H1 (cell line): ENCODE measurements at regions not wholly inside any gene's neighbourhood (a gene's known extent, or its start where the extent isn't known, plus 50 kb on each side); places are given as distances from the start of the nearest gene placed in this dataset.

Source experiments
- CTCF ChIA-PET: fragments of 300-600 bp; sonication (Branson Sonifier 250); formaldehyde crosslinking; loops from one replicate; lab custom pipeline; 2021; ENCODE audit not compliant: partially characterized antibody; lab: Charles Lee
- POLR2A ChIA-PET: fragments of 300-600 bp; sonication (Branson Sonifier 250); formaldehyde crosslinking; loops from one replicate; lab custom pipeline; 2021; ENCODE audit warnings: inconsistent platforms; ENCODE audit not compliant: partially characterized antibody; lab: Charles Lee
- DNase-seq, 2 experiments: peaks; one replicate each; pipeline versions ENCODE4 v3.0.0 to v3.0.0-alpha.2; 2010 to 2022; ENCODE audit warnings: low spot score in 2 of 2, low read depth in 1 of 2, mixed read lengths in 1 of 2
- FAIRE-seq: peaks from 2 replicates; lab custom pipeline; 2011; peaks lifted over from hg19 to GRCh38; lab: Jason Lieb, UNC
- H2AFZ ChIP-seq: 2 replicates; pipeline ENCODE4 v1.8.1; 2012; ENCODE audit warnings: low read length, inconsistent platforms
- H2AK5ac ChIP-seq: 2 replicates; pipeline ENCODE4 v1.6.1; 2013; ENCODE audit warnings: low read depth, low read length
- H2BK120ac ChIP-seq: replicated peaks from 2 replicates; pipeline ENCODE3; 2013; ENCODE audit warnings: low read depth, low read length, inconsistent platforms
- H2BK12ac ChIP-seq: 2 replicates; pipeline ENCODE4 v1.6.1; 2013; ENCODE audit warnings: low read depth, low read length
- H2BK15ac ChIP-seq: 2 replicates; pipeline ENCODE4 v1.6.1; 2013; ENCODE audit warnings: low read length
- H2BK20ac ChIP-seq: 2 replicates; pipeline ENCODE4 v1.6.1; 2013; ENCODE audit warnings: low read length
- H2BK5ac ChIP-seq: 2 replicates; pipeline ENCODE4 v1.6.1; 2013; ENCODE audit warnings: low read depth, low read length
- H3K14ac ChIP-seq: 2 replicates; pipeline ENCODE4 v1.6.1; 2013; ENCODE audit warnings: inconsistent platforms; ENCODE audit not compliant: insufficient read length
- H3K18ac ChIP-seq: 2 replicates; pipeline ENCODE4 v1.6.1; 2013; ENCODE audit warnings: low read length; ENCODE audit errors: extremely low read depth
- H3K23ac ChIP-seq: 2 replicates; pipeline ENCODE4 v1.6.1; 2013; ENCODE audit warnings: inconsistent platforms; ENCODE audit not compliant: insufficient read length
- H3K23me2 ChIP-seq: 2 replicates; pipeline ENCODE4 v1.6.1; 2013; ENCODE audit warnings: low read depth, low read length
- H3K27ac ChIP-seq: 2 replicates; pipeline ENCODE4 v1.6.1; 2011; ENCODE audit warnings: low read depth, low read length, inconsistent platforms
- H3K27me3 ChIP-seq, 4 experiments: replicated peaks in 1 of 4; 1 replicate in 1 of 4; 2 replicates in 3 of 4; pipeline versions ENCODE4 v1.6.1 to v1.8.1; 2011 to 2013; ENCODE audit warnings: low read length in 3 of 4, mild to moderate bottlenecking in 3 of 4, inconsistent platforms in 2 of 4, mixed read lengths in 2 of 4, moderate library complexity in 1 of 4; ENCODE audit not compliant: control insufficient read depth in 3 of 4, insufficient read depth in 3 of 4; ENCODE audit errors: extremely low read depth in 1 of 4
- H3K36me3 ChIP-seq, 4 experiments: 2 replicates each; pipeline versions ENCODE4 v1.6.1 to v1.8.1; 2011 to 2013; ENCODE audit warnings: mild to moderate bottlenecking in 4 of 4, low read length in 3 of 4, moderate library complexity in 2 of 4, control low read depth in 1 of 4, inconsistent platforms in 1 of 4; ENCODE audit not compliant: insufficient read depth in 4 of 4, control insufficient read depth in 2 of 4
- H3K4ac ChIP-seq: replicated peaks from 2 replicates; pipeline ENCODE3; 2013; ENCODE audit warnings: low read length, low read depth, mixed read lengths, inconsistent platforms; ENCODE audit not compliant: insufficient read length
- H3K4me1 ChIP-seq, 4 experiments: replicated peaks in 1 of 4; 1 replicate in 1 of 4; 2 replicates in 3 of 4; pipeline versions ENCODE4 v1.6.1 to v1.8.1; 2011 to 2013; ENCODE audit warnings: low read length in 3 of 4, inconsistent platforms in 2 of 4, mixed read lengths in 1 of 4; ENCODE audit not compliant: insufficient read depth in 4 of 4, control insufficient read depth in 3 of 4
- H3K4me2 ChIP-seq, 2 experiments: 2 replicates each; pipeline versions ENCODE4 v1.6.1 to v1.8.1; 2011 to 2013; ENCODE audit warnings: low read depth in 2 of 2, low read length in 2 of 2, control low read depth in 1 of 2, inconsistent platforms in 1 of 2, mild to moderate bottlenecking in 1 of 2; ENCODE audit not compliant: insufficient read depth in 1 of 2
- H3K4me3 ChIP-seq, 4 experiments: fragments of 200-600, 300-600 bp in 1 of 4; sonication (generic), shearing (Covaris generic), sonication (Bioruptor Twin) in 1 of 4; 2 replicates each; pipeline versions ENCODE4 v1.5.1 to v1.8.1; 2011 to 2016; ENCODE audit warnings: low read length in 4 of 4, low read depth in 3 of 4, control low read depth in 2 of 4, inconsistent platforms in 2 of 4, mild to moderate bottlenecking in 2 of 4, mixed read lengths in 1 of 4, moderate library complexity in 1 of 4; ENCODE audit not compliant: insufficient read depth in 2 of 4; ENCODE audit errors: extremely low read depth in 1 of 4
- H3K56ac ChIP-seq: replicated peaks from 2 replicates; pipeline ENCODE3; 2013; ENCODE audit warnings: low read depth, mild to moderate bottlenecking, mixed read lengths, low read length, inconsistent platforms; ENCODE audit not compliant: insufficient read length
- H3K79me1 ChIP-seq: 2 replicates; pipeline ENCODE4 v1.6.1; 2013; ENCODE audit warnings: low read depth, low read length, control low read depth
- H3K79me2 ChIP-seq, 2 experiments: 2 replicates each; pipeline versions ENCODE4 v1.6.1 to v1.8.1; 2012 to 2013; ENCODE audit warnings: low read length in 2 of 2, mild to moderate bottlenecking in 2 of 2, inconsistent platforms in 1 of 2; ENCODE audit not compliant: insufficient read depth in 2 of 2, control insufficient read depth in 1 of 2
- H3K9ac ChIP-seq, 4 experiments: replicated peaks in 1 of 4; 1 replicate in 1 of 4; 2 replicates in 3 of 4; pipeline versions ENCODE4 v1.6.1 to v1.8.1; 2011 to 2013; ENCODE audit warnings: low read depth in 3 of 4, low read length in 3 of 4, control low read depth in 2 of 4, mild to moderate bottlenecking in 2 of 4, moderate library complexity in 2 of 4, inconsistent platforms in 1 of 4; ENCODE audit errors: extremely low read depth in 1 of 4
- H3K9me3 ChIP-seq, 2 experiments: 2 replicates each; pipeline versions ENCODE4 v1.6.1 to v1.8.1; 2012 to 2013; ENCODE audit warnings: mild to moderate bottlenecking in 2 of 2, moderate library complexity in 2 of 2, control low read depth in 1 of 2, inconsistent platforms in 1 of 2, low read depth in 1 of 2, low read length in 1 of 2, mixed read lengths in 1 of 2; ENCODE audit not compliant: insufficient read depth in 2 of 2
- H4K20me1 ChIP-seq, 2 experiments: replicated peaks in 1 of 2; 2 replicates each; pipeline versions ENCODE3 to v1.8.1; 2011 to 2013; ENCODE audit warnings: inconsistent platforms in 2 of 2, low read length in 2 of 2, mild to moderate bottlenecking in 1 of 2; ENCODE audit not compliant: insufficient read depth in 2 of 2, control insufficient read depth in 1 of 2
- H4K5ac ChIP-seq: 2 replicates; pipeline ENCODE4 v1.6.1; 2013; ENCODE audit warnings: low read length, low read depth, mixed read lengths, inconsistent platforms; ENCODE audit not compliant: insufficient read length
- H4K8ac ChIP-seq: 2 replicates; pipeline ENCODE4 v1.8.0; 2013; ENCODE audit warnings: mild to moderate bottlenecking, moderate library complexity, low read length, inconsistent platforms; ENCODE audit not compliant: insufficient read depth; ENCODE audit errors: extremely low read depth
- H4K91ac ChIP-seq: replicated peaks from 2 replicates; pipeline ENCODE3; 2013; ENCODE audit warnings: low read length, mixed read lengths, inconsistent platforms; ENCODE audit not compliant: insufficient read length
- CBX5 ChIP-seq: fragments of 300-800, 300-1000 bp; sonication (generic); IDR thresholded peaks from 2 replicates; pipeline ENCODE4 v1.7.1; 2016; ENCODE audit warnings: antibody characterized with exemption, low read length, low read depth
- CBX8 ChIP-seq: fragments of 300-800, 300-1000 bp; sonication (generic); IDR thresholded peaks from 2 replicates; pipeline ENCODE4 v1.7.1; 2016; ENCODE audit warnings: low read depth, low read length, borderline replicate concordance
- CEBPB ChIP-seq: IDR thresholded peaks from 2 replicates; pipeline ENCODE4 v1.6.1; 2012; ENCODE audit warnings: low read depth, low read length
- EGR1 ChIP-seq: IDR thresholded peaks from 2 replicates; pipeline ENCODE4 v1.6.1; 2011; ENCODE audit warnings: low read depth, low read length, borderline replicate concordance
- KDM4A ChIP-seq: IDR thresholded peaks from one replicate; pipeline ENCODE4 v1.7.1; 2012; ENCODE audit warnings: low read depth, mild to moderate bottlenecking, moderate library complexity, low read length, inconsistent platforms; ENCODE audit not compliant: severe bottlenecking
- NANOG ChIP-seq: IDR thresholded peaks from 2 replicates; pipeline ENCODE4 v1.6.1; 2011; ENCODE audit warnings: low read length, low read depth, mild to moderate bottlenecking, inconsistent platforms; ENCODE audit not compliant: insufficient read depth, poor library complexity, severe bottlenecking
- POLR2AphosphoS5 ChIP-seq: IDR thresholded peaks from 2 replicates; pipeline ENCODE4 v1.6.1; 2011; ENCODE audit warnings: low read depth, low read length
- RFX5 ChIP-seq: IDR thresholded peaks from 2 replicates; pipeline ENCODE4 v1.6.1; 2011; ENCODE audit warnings: low read depth, low read length, improper control_type of control experiment, borderline replicate concordance
- SAP30 ChIP-seq: fragments of 300-600 bp; sonication (generic); IDR thresholded peaks from 2 replicates; pipeline ENCODE4 v1.7.1; 2012; ENCODE audit warnings: low read length, moderate library complexity, mild to moderate bottlenecking, inconsistent platforms; ENCODE audit not compliant: insufficient read depth, insufficient replicate concordance
- SRF ChIP-seq: IDR thresholded peaks from 2 replicates; pipeline ENCODE4 v1.6.1; 2011; ENCODE audit warnings: mild to moderate bottlenecking, low read depth, low read length, moderate library complexity
- TCF12 ChIP-seq: IDR thresholded peaks from 2 replicates; pipeline ENCODE4 v1.6.1; 2011; ENCODE audit warnings: low read depth, mild to moderate bottlenecking, low read length
- ZNF274 ChIP-seq: IDR thresholded peaks from 2 replicates; pipeline ENCODE4 v1.7.0; 2012; ENCODE audit warnings: low read length, borderline replicate concordance; ENCODE audit errors: extremely low read depth
- TF ChIP-seq, protein P1 (sequence below): IDR thresholded peaks from 2 replicates; pipeline ENCODE4 v1.6.1; 2012; ENCODE audit warnings: inconsistent platforms

- CTCF ChIA-PET = interaction anchor here (1.3 to 2.0 kb wide), 3 partner anchors 14 to 49 kb away, joined by 3 to 7 read pairs (median 4); no protein-coding TSS in a partner anchor
Measured at GRCh38 chr6:4304927-4305455, 169.6 kb upstream of the ECI2 start.

More at GRCh38 chr6:4304927-4305455, 169.6 kb upstream of the ECI2 start:
- TF ChIP-seq KDM4A = no peak
- TF ChIP-seq CBX5 = no peak
- TF ChIP-seq ZNF274 = no peak
- TF ChIP-seq POLR2AphosphoS5 = no peak
- TF ChIP-seq, protein P1, sequence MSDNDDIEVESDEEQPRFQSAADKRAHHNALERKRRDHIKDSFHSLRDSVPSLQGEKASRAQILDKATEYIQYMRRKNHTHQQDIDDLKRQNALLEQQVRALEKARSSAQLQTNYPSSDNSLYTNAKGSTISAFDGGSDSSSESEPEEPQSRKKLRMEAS = no peak
- TF ChIP-seq RFX5 = no peak
- no peak for TF ChIP-seq SAP30
- TF ChIP-seq CEBPB = no peak
- TF ChIP-seq NANOG = no peak
- no peak for TF ChIP-seq EGR1
- TF ChIP-seq CBX8 = no peak
- no peak for TF ChIP-seq SRF
- TF ChIP-seq TCF12 = no peak
- no peak overlapping the region for H2BK120ac ChIP-seq
- H2BK15ac ChIP-seq = no peak overlapping the region
- DNase-seq (no peak), FAIRE-seq (no peak)
- H3K36me3 ChIP-seq = no peaks in the 10 kb centered on the region
- no peak overlapping the region for H3K4me2 ChIP-seq
- H4K91ac ChIP-seq = no peak overlapping the region
- H3K4ac ChIP-seq = no peak overlapping the region
- H3K4me1 ChIP-seq = no peaks in the 10 kb centered on the region
- no peaks in the 10 kb centered on the region for H3K79me2 ChIP-seq
- H3K27ac ChIP-seq = no peak overlapping the region
- H3K23ac ChIP-seq = no peak overlapping the region
- no peaks in the 10 kb centered on the region for H4K20me1 ChIP-seq
- H4K8ac ChIP-seq = no peak overlapping the region
- H2BK20ac ChIP-seq = no peak overlapping the region
- H3K9me3 ChIP-seq = no peaks in the 10 kb centered on the region
- H2BK5ac ChIP-seq = no peak overlapping the region
- no peak overlapping the region for H2AFZ ChIP-seq
- no peak overlapping the region for H3K56ac ChIP-seq
- POLR2A ChIA-PET = interaction anchor here (1.6 kb wide), 1 partner anchor 10 kb away, joined by 3 read pairs; no protein-coding TSS in a partner anchor
- no peak overlapping the region for H3K14ac ChIP-seq
- no peaks in the 10 kb centered on the region for H3K79me1 ChIP-seq
- no peak overlapping the region for H2AK5ac ChIP-seq
- no peak overlapping the region for H3K4me3 ChIP-seq
- H3K23me2 ChIP-seq = no peaks in the 10 kb centered on the region; the same call in 1 of the 2 replicates
- no peak overlapping the region for H3K18ac ChIP-seq
- H4K5ac ChIP-seq = no peak overlapping the region
- H3K27me3 ChIP-seq = no peaks in the 10 kb centered on the region
- H2BK12ac ChIP-seq = no peak overlapping the region
- H3K9ac ChIP-seq = no peak overlapping the region
